GM12878 (cell line): ENCODE measurements at regions not wholly inside any gene's neighbourhood (a gene's known extent, or its start where the extent isn't known, plus 50 kb on each side); places are given as distances from the start of the nearest gene placed in this dataset.

Source experiments
- ATAC-seq: fragments of 200-7000 bp; cut with Tn5 transposase; 3 replicates; pipeline ENCODE4 v1.9.1; 2020; ENCODE audit warnings: mild to moderate bottlenecking, moderate library complexity
- BruUV-seq: library from RNA; stranded (reverse); fragments of 400-500 nt; replicated peaks from 2 replicates; lab custom pipeline; 2021; lab: Mats Ljungman, UMichigan
- CTCF ChIA-PET: fragments of 300-600 bp; sonication (Branson Sonifier 250); formaldehyde crosslinking; extraction: SDS; loops from one replicate; lab custom pipeline; 2021; ENCODE audit warnings: inconsistent platforms; lab: Yijun Ruan, JAX
- POLR2A ChIA-PET: fragments of 350-600 bp; formaldehyde crosslinking; extraction: SDS; loops from one replicate; lab custom pipeline; 2021; ENCODE audit warnings: inconsistent platforms; lab: Charles Lee
- RAD21 ChIA-PET: fragments of 300-600 bp; sonication (Branson Sonifier 250); formaldehyde crosslinking; loops from one replicate; lab custom pipeline; 2023; ENCODE audit warnings: antibody characterized with exemption; ENCODE audit not compliant: unreplicated experiment; lab: Charles Lee
- SMC1A ChIA-PET: fragments of 300-600 bp; sonication (Branson Sonifier 250); formaldehyde crosslinking; loops from one replicate; lab custom pipeline; 2023; ENCODE audit not compliant: unreplicated experiment, uncharacterized antibody; lab: Charles Lee
- DNase-seq: peaks from one replicate; pipeline ENCODE4 v3.0.0-alpha.2; 2011; ENCODE audit warnings: low read depth, low spot score
- FAIRE-seq: peaks from 3 replicates; lab custom pipeline; 2011; peaks lifted over from hg19 to GRCh38; lab: Jason Lieb, UNC
- H2AFZ ChIP-seq: 2 replicates; pipeline ENCODE4 v1.6.0; 2011; ENCODE audit warnings: low read depth, low read length, control low read depth; ENCODE audit not compliant: control insufficient read depth
- H3K27ac ChIP-seq: 2 replicates; pipeline ENCODE4 v1.5.1; 2011; ENCODE audit warnings: control low read depth; ENCODE audit not compliant: control insufficient read depth, insufficient read depth
- H3K27me3 ChIP-seq, 2 experiments: replicated peaks in 1 of 2; 2 replicates each; pipeline versions ENCODE4 v1.6.0 to v1.6.1; 2011; ENCODE audit warnings: low read length in 1 of 2; ENCODE audit not compliant: control insufficient read depth in 2 of 2, insufficient read depth in 2 of 2
- H3K36me3 ChIP-seq, 2 experiments: 2 replicates each; pipeline ENCODE4 v1.5.1; 2011; ENCODE audit warnings: low read length in 1 of 2; ENCODE audit not compliant: control insufficient read depth in 2 of 2, insufficient read depth in 2 of 2
- H3K4me1 ChIP-seq: 2 replicates; pipeline ENCODE4 v1.6.1; 2011; ENCODE audit warnings: mild to moderate bottlenecking, low read length, moderate library complexity, mixed read lengths; ENCODE audit not compliant: control insufficient read depth, insufficient read depth
- H3K4me2 ChIP-seq: 2 replicates; pipeline ENCODE4 v1.6.0; 2011; ENCODE audit warnings: control low read depth; ENCODE audit not compliant: control insufficient read depth, insufficient read depth
- H3K4me3 ChIP-seq: fragments of 200-600 bp; sonication (generic); 2 replicates; pipeline ENCODE4 v1.5.1; 2016
- H3K79me2 ChIP-seq: 2 replicates; pipeline ENCODE4 v1.6.0; 2011; ENCODE audit warnings: low read length; ENCODE audit not compliant: control insufficient read depth, insufficient read depth
- H3K9ac ChIP-seq: 2 replicates; pipeline ENCODE4 v1.8.0; 2011; ENCODE audit warnings: low read length, control low read depth, mixed read lengths; ENCODE audit not compliant: control insufficient read depth, insufficient read depth
- H3K9me3 ChIP-seq: replicated peaks from 3 replicates; pipeline ENCODE4 v1.5.1; 2011; ENCODE audit warnings: mild to moderate bottlenecking, low read length; ENCODE audit not compliant: control insufficient read depth, insufficient read depth
- H4K20me1 ChIP-seq: 2 replicates; pipeline ENCODE4 v1.6.0; 2011; ENCODE audit not compliant: control insufficient read depth, insufficient read depth
- IRF3 ChIP-seq: fragments of 450-650 bp; IDR thresholded peaks from 2 replicates; pipeline ENCODE4 v1.6.1; 2014; ENCODE audit warnings: mild to moderate bottlenecking
- MLLT1 ChIP-seq: fragments of 450-650 bp; IDR thresholded peaks from 2 replicates; pipeline ENCODE4 v1.6.1; 2016; ENCODE audit warnings: mild to moderate bottlenecking
- RBBP5 ChIP-seq: fragments of 200-600 bp; sonication (generic); conservative IDR thresholded peaks from 2 replicates; pipeline ENCODE4 v1.6.1; 2016
- RCOR1 ChIP-seq: conservative IDR thresholded peaks from 2 replicates; pipeline ENCODE4 v1.6.1; 2012; ENCODE audit warnings: low read depth, low read length, improper control_type of control experiment
- RELA ChIP-seq: fragments of 450-650 bp; IDR thresholded peaks from 2 replicates; pipeline ENCODE4 v1.8.0; 2014; ENCODE audit warnings: borderline replicate concordance; ENCODE audit not compliant: partially characterized antibody
- RUNX3 ChIP-seq: IDR thresholded peaks from 2 replicates; pipeline ENCODE4 v1.6.1; 2012; ENCODE audit warnings: low read length, inconsistent platforms
- TCF7 ChIP-seq: IDR thresholded peaks from 2 replicates; pipeline ENCODE4 v1.6.1; 2014; ENCODE audit warnings: antibody characterized with exemption, borderline replicate concordance
- YY1 ChIP-seq: IDR thresholded peaks from 2 replicates; pipeline ENCODE4 v1.6.1; 2011; ENCODE audit warnings: low read depth, mild to moderate bottlenecking, low read length
- ZBTB11 ChIP-seq: fragments of 450-650 bp; formaldehyde crosslinking; IDR thresholded peaks from 2 replicates; pipeline ENCODE4 v1.5.0; 2022; ENCODE audit warnings: mild to moderate bottlenecking, missing genetic modification characterization
- WGBS: methylation state at CpG from one replicate; pipeline ENCODE4 v1.1.6; 2016; ENCODE audit warnings: low lambda C conversion rate; ENCODE audit not compliant: insufficient replicate concordance, insufficient coverage; ENCODE audit errors: missing lambda C conversion rate; 5-methylcytosine and 5-hydroxymethylcytosine counted together
- in situ Hi-C: fragments of 300-500 bp; cut with MboI; formaldehyde crosslinking; loops from 9 replicates; pipeline ENCODE4 v1.14.3; 2018; ENCODE audit warnings: mixed read lengths
- intact Hi-C: fragments of 100-400 bp; cut with micrococcal nuclease; formaldehyde crosslinking; loops from one replicate; pipeline ENCODE4 v1.14.2; 2022; ENCODE audit not compliant: unreplicated experiment
- TF ChIP-seq, protein P1 (sequence below): IDR thresholded peaks from 2 replicates; pipeline ENCODE4 v1.6.1; 2012; ENCODE audit warnings: low read length, inconsistent platforms
- TF ChIP-seq, protein P2 (sequence below): fragments of 150-350 bp; IDR thresholded peaks from 2 replicates; pipeline ENCODE4 v1.6.1; 2014; ENCODE audit warnings: mild to moderate bottlenecking, low read depth, low read length

DNA sequence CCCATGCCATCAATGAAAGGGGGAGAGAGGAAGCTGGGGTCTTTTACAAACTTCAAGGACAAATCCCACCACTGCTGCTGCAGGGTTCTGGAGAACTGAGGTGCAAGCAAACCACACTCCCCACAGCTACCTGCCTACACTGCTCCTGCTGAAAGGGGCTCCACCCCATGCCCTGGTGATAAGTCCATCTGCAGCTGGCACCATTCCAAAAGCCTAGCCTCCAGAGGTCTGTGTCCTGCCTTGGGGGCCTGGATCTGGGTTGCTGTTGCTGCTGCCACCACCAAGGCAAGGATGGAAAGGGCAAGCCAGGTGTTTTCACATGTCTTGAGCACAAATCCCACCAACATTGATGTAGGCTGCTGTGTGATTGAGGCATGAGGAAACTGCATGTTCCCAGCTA lies 97.4 kb upstream of the UBE2E3 start (continued):
- TF ChIP-seq, protein P1, sequence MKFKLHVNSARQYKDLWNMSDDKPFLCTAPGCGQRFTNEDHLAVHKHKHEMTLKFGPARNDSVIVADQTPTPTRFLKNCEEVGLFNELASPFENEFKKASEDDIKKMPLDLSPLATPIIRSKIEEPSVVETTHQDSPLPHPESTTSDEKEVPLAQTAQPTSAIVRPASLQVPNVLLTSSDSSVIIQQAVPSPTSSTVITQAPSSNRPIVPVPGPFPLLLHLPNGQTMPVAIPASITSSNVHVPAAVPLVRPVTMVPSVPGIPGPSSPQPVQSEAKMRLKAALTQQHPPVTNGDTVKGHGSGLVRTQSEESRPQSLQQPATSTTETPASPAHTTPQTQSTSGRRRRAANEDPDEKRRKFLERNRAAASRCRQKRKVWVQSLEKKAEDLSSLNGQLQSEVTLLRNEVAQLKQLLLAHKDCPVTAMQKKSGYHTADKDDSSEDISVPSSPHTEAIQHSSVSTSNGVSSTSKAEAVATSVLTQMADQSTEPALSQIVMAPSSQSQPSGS: no peak
- TF ChIP-seq RBBP5 (no peak), RUNX3 (no peak), MLLT1 (no peak)

DNA sequence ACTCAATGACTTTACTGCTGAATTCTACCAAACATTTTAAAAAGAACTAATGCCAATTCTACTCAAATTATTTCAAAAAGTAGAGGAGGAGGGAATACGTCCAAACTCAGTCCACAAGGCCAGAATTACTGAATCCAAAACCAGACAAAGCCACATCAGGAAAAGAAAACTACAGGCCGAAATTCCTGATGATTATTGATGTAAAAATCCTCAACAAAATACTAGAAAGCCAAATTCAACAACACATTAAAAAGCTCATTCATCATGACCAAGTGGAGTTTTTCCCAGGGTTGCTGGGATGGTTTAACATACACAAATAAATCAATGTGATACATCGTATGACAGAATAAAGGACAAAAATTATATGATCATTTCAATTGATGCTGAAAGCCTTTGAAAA lies 103.9 kb upstream of the UBE2E3 start:
- ChIA-PET SMC1A (no interaction called here), POLR2A (no interaction called here), CTCF (no interaction called here), RAD21 (no interaction called here)
- DNase-seq (no peak), FAIRE-seq (no peak), ATAC-seq (no peak)
- Histone ChIP-seq H3K79me2 (no peaks in the 10 kb centered on the region), H3K36me3 (no peaks in the 10 kb centered on the region), H2AFZ (no peak overlapping the region), H3K27ac (no peak overlapping the region), H3K9ac (no peak overlapping the region), H4K20me1 (no peaks in the 10 kb centered on the region), H3K4me2 (no peak overlapping the region), H3K9me3 (no peaks in the 10 kb centered on the region), H3K4me3 (no peak overlapping the region), H3K4me1 (no peaks in the 10 kb centered on the region), H3K27me3 (no peaks in the 10 kb centered on the region)
- BruUV-seq: no TSS peak
- in situ Hi-C loops: no loop called here
- intact Hi-C loops: no loop called here
- WGBS: 11% methylated on average over 3 of the region's 3 CpGs
- TF ChIP-seq RCOR1 (no peak), TCF7 (no peak), RELA (no peak), ZBTB11 (CRISPR knock-in tag) (no peak), IRF3 (no peak), YY1 (no peak)
- TF ChIP-seq, protein P2, sequence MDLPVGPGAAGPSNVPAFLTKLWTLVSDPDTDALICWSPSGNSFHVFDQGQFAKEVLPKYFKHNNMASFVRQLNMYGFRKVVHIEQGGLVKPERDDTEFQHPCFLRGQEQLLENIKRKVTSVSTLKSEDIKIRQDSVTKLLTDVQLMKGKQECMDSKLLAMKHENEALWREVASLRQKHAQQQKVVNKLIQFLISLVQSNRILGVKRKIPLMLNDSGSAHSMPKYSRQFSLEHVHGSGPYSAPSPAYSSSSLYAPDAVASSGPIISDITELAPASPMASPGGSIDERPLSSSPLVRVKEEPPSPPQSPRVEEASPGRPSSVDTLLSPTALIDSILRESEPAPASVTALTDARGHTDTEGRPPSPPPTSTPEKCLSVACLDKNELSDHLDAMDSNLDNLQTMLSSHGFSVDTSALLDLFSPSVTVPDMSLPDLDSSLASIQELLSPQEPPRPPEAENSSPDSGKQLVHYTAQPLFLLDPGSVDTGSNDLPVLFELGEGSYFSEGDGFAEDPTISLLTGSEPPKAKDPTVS: no peak
